HG02973 (cell line): ENCODE measurements at regions not wholly inside any gene's neighbourhood (a gene's known extent, or its start where the extent isn't known, plus 50 kb on each side); places are given as distances from the start of the nearest gene placed in this dataset.
"Not testable (repeated sequence)": the region's sequence is repeated elsewhere in the genome, so short reads cannot be mapped to it uniquely, and the experiment has no call there.

Experiments used
- ATAC-seq: cut with Tn5 transposase; IDR thresholded peaks from one replicate; pipeline ENCODE4 v1.9.1; 2021; ENCODE audit warnings: moderate library complexity; ENCODE audit not compliant: unreplicated experiment

GRCh38 chrX:45524296-45524695 lies 323.6 kb upstream of the DIPK2B start:
- ATAC-seq: no peak

- ATAC-seq: no peak
Measured at GRCh38 chrX:45518552-45518951, 317.9 kb upstream of the DIPK2B start.

- ATAC-seq: no peak
Measured at GRCh38 chrX:45517090-45517973, 316.7 kb upstream of the DIPK2B start.

GRCh38 chrX:45515262-45516215 lies 314.9 kb upstream of the DIPK2B start:
- no peak for ATAC-seq

- no peak for ATAC-seq
Measured at GRCh38 chrX:45513042-45513441, 312.4 kb upstream of the DIPK2B start.

GRCh38 chrX:45508454-45508853 lies 307.8 kb upstream of the DIPK2B start:
- no peak for ATAC-seq

GRCh38 chrX:45506149-45506730 lies 305.6 kb upstream of the DIPK2B start:
- ATAC-seq: no peak

GRCh38 chrX:45505214-45505613 lies 304.5 kb upstream of the DIPK2B start:
- ATAC-seq: no peak

GRCh38 chrX:45503787-45504362 lies 303.2 kb upstream of the DIPK2B start:
- ATAC-seq: not testable (repeated sequence)

- no peak for ATAC-seq
Measured at GRCh38 chrX:45502396-45502795, 301.7 kb upstream of the DIPK2B start.

GRCh38 chrX:45497290-45497689 lies 296.6 kb upstream of the DIPK2B start:
- no peak for ATAC-seq

- no peak for ATAC-seq
Measured at GRCh38 chrX:45485719-45486118, 285.0 kb upstream of the DIPK2B start.

GRCh38 chrX:45479835-45480422 lies 279.3 kb upstream of the DIPK2B start:
- no peak for ATAC-seq

GRCh38 chrX:45479196-45479834 lies 278.6 kb upstream of the DIPK2B start:
- ATAC-seq: no peak

GRCh38 chrX:45472968-45473367 lies 272.3 kb upstream of the DIPK2B start:
- ATAC-seq: no peak

- ATAC-seq: not testable (repeated sequence)
Measured at GRCh38 chrX:45467537-45467936, 266.9 kb upstream of the DIPK2B start.

- ATAC-seq: not testable (repeated sequence)
Measured at GRCh38 chrX:45455732-45456131, 255.1 kb upstream of the DIPK2B start.

GRCh38 chrX:45454290-45454689 lies 253.6 kb upstream of the DIPK2B start:
- no peak for ATAC-seq

- ATAC-seq: no peak
Measured at GRCh38 chrX:45449982-45450381, 249.3 kb upstream of the DIPK2B start.

- no peak for ATAC-seq
Measured at GRCh38 chrX:45447995-45448394, 247.3 kb upstream of the DIPK2B start.
